ENCODE measurements at regions not wholly inside any gene's neighbourhood (a gene's known extent, or its start where the extent isn't known, plus 50 kb on each side); places are given as distances from the start of the nearest gene placed in this dataset.

- Histone ChIP-seq H3K4me3 (no peak overlapping the region), H3K27me3 (no peaks in the 10 kb centered on the region), H3K9me3 (peaks cover 0 to 7% (median 0%) of the 10 kb centered on the region in 4 donors), H3K36me3 (no peaks in the 10 kb centered on the region), H3K4me1 (peaks cover 0 to 16% (median 14%) of the 10 kb centered on the region in 4 donors), H3K27ac (peak overlapping the region in 4 of 5 donors; percentile 29 to 69 (median 38))
- DNase-seq = no peak
- no peak for TF ChIP-seq POLR2A (IDR thresholded peaks at IDR 0.05)
- TF ChIP-seq, protein P1, sequence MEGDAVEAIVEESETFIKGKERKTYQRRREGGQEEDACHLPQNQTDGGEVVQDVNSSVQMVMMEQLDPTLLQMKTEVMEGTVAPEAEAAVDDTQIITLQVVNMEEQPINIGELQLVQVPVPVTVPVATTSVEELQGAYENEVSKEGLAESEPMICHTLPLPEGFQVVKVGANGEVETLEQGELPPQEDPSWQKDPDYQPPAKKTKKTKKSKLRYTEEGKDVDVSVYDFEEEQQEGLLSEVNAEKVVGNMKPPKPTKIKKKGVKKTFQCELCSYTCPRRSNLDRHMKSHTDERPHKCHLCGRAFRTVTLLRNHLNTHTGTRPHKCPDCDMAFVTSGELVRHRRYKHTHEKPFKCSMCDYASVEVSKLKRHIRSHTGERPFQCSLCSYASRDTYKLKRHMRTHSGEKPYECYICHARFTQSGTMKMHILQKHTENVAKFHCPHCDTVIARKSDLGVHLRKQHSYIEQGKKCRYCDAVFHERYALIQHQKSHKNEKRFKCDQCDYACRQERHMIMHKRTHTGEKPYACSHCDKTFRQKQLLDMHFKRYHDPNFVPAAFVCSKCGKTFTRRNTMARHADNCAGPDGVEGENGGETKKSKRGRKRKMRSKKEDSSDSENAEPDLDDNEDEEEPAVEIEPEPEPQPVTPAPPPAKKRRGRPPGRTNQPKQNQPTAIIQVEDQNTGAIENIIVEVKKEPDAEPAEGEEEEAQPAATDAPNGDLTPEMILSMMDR (IDR thresholded peaks at IDR 0.05) = no peak
- TF ChIP-seq POLR2AphosphoS5 (IDR thresholded peaks at IDR 0.05) = no peak
- TF ChIP-seq EP300 (IDR thresholded peaks at IDR 0.05) = no peak
- 13 to 45% (median 20%) methylated on average over 2 of the region's 2 CpGs for WGBS, 5 donors
- intact Hi-C loops (cut with DNase I; ENCODE audit: low total_unique reads) = no loop called here
Observed at GRCh38 chrX:8404926-8405325, 59.7 kb upstream of the VCX3B start.

DNA sequence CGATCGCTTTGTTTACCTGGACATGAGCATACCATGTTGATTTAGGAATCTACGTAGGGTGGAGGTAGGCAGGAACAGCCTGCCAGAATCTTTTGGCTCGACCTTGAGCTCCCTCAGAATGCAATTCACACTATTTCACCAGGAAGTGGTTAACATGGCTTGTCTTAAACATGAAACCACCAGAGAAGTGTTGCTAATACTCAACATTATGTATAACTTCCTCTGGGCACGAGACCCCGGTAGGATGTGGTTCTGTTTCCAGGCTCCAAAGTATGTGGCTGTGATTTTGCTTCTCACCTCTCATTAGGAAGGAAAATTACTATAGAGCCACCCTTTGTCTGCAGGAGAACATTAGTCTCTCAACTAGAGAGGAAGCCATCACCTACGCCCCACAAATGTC, 59.0 kb upstream of the VCX3B start:
- intact Hi-C loops (cut with DNase I; ENCODE audit: low total_unique reads) = no loop called here
- TF ChIP-seq POLR2AphosphoS5 (IDR thresholded peaks at IDR 0.05) (no peak), EP300 (IDR thresholded peaks at IDR 0.05) (no peak), POLR2A (IDR thresholded peaks at IDR 0.05) (no peak)
- TF ChIP-seq, protein P1 (IDR thresholded peaks at IDR 0.05) = no peak
- no peaks in the 10 kb centered on the region for H3K36me3 ChIP-seq
- peak overlapping the region in 1 of 5 donors; percentile 69 for H3K27ac ChIP-seq
- peaks cover 0 to 16% (median 14%) of the 10 kb centered on the region in 4 donors for H3K4me1 ChIP-seq
- DNase-seq = no peak
- H3K9me3 ChIP-seq = peaks cover 0 to 7% (median 0%) of the 10 kb centered on the region in 4 donors
- WGBS, 5 donors = 32 to 58% (median 54%) methylated on average over 6 to 7 of the region's 7 CpGs
- H3K27me3 ChIP-seq = no peaks in the 10 kb centered on the region
- H3K4me3 ChIP-seq = no peak overlapping the region

DNA sequence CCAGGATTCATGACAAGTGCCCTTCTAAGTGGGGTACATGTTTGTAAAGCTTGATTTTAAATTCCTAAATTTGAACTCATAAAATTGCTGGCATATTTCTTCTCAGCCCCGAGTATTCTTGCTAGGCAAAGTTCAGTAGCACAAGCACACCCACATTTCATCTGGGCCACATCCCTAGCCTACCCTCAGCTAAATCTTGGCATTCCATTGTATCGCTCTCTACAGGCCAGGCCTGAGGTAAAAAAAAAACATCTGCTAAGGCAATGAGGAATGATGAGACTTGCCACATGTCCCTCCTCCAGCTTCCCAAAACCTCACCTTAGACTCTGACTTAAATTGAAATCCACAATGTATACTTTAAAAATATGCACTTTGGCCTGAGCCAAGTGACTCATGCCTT, 51.4 kb upstream of the VCX3B start:
- intact Hi-C loops (cut with DNase I; ENCODE audit: low total_unique reads) = no loop called here
- Histone ChIP-seq H3K27me3 (no peaks in the 10 kb centered on the region), H3K27ac (no peak overlapping the region), H3K4me3 (no peak overlapping the region), H3K9me3 (no peaks in the 10 kb centered on the region), H3K36me3 (no peaks in the 10 kb centered on the region), H3K4me1 (no peaks in the 10 kb centered on the region)
- no peak for DNase-seq
- WGBS, 5 donors = 79 to 96% (median 83%) methylated on average over 2 of the region's 2 CpGs
- TF ChIP-seq POLR2AphosphoS5 (IDR thresholded peaks at IDR 0.05) = no peak
- TF ChIP-seq, protein P1 (IDR thresholded peaks at IDR 0.05) = no peak
- no peak for TF ChIP-seq POLR2A (IDR thresholded peaks at IDR 0.05)
- no peak for TF ChIP-seq EP300 (IDR thresholded peaks at IDR 0.05)

Measured in stomach (tissue), 8 donors.